Psoas muscle (tissue), 7 donors: ENCODE measurements at regions not wholly inside any gene's neighbourhood (a gene's known extent, or its start where the extent isn't known, plus 50 kb on each side); places are given as distances from the start of the nearest gene placed in this dataset.

Experiments
- ATAC-seq, 4 donors: fragments of 200-7000 bp; cut with Tn5 transposase; one replicate each; pipeline ENCODE4 v1.9.1; 2020; ENCODE audit warnings: moderate library complexity in 3 of 4, mild to moderate bottlenecking in 2 of 4
- DNase-seq, 2 donors: peaks; one replicate each; pipeline ENCODE4 v3.0.0-alpha.2; 2020
- H3K27ac ChIP-seq: fragments of 200-600 bp; one replicate; pipeline ENCODE4 v1.8.0; 2022
- H3K27me3 ChIP-seq, 3 donors: fragments of 200-600 bp in 1 of 3; one replicate each; pipeline versions ENCODE4 v1.6.1 to v1.8.0; 2013 to 2022; ENCODE audit warnings: low read length in 2 of 3, mild to moderate bottlenecking in 2 of 3, moderate library complexity in 1 of 3; ENCODE audit not compliant: insufficient read depth in 3 of 3
- H3K36me3 ChIP-seq, 2 donors: fragments of 200-600 bp in 1 of 2; one replicate each; pipeline versions ENCODE4 v1.6.1 to v1.8.0; 2013 to 2022; ENCODE audit warnings: low read depth in 1 of 2, mild to moderate bottlenecking in 1 of 2, moderate library complexity in 1 of 2; ENCODE audit not compliant: insufficient read depth in 1 of 2
- H3K4me1 ChIP-seq: fragments of 200-600 bp; one replicate; pipeline ENCODE4 v1.8.0; 2022
- H3K4me3 ChIP-seq: fragments of 200-600 bp; one replicate; pipeline ENCODE4 v1.8.0; 2022; ENCODE audit warnings: mild to moderate bottlenecking
- H3K9me3 ChIP-seq: fragments of 200-600 bp; one replicate; pipeline ENCODE4 v1.8.0; 2022
- WGBS, 3 donors: extraction: QIAGEN DNeasy Blood & Tissue Kit; methylation state at CpG; one replicate each; pipeline versions ENCODE4 v1.1.6 to v1.1.7; 2013; 5-methylcytosine and 5-hydroxymethylcytosine counted together
- intact Hi-C, 2 donors: fragments of 100-400 bp; cut with DNase I; formaldehyde crosslinking; loops; one replicate each; pipeline versions ENCODE4 v1.11.0 to v1.14.2; 2022
- TF ChIP-seq, protein P1 (sequence below): fragments of 200-600 bp; IDR thresholded peaks from one replicate; pipeline ENCODE4 v1.8.0; 2022; ENCODE audit warnings: antibody characterized with exemption
- donor health status: healthy with polysubstance abuse.
- donor health status: DM: no; HTN: no; CAD: no; lungs with moderate emphysema.
- donor health status: Bipolar disorder and iron deficiency.
- donor health status: healthy.
- donor health status: DM: yes; HTN: yes; CAD: no.
- donor health status: DM: no; HTN: no; CAD: no.
- donor health status: DM: yes; HTN: yes; CAD: no.

DNA sequence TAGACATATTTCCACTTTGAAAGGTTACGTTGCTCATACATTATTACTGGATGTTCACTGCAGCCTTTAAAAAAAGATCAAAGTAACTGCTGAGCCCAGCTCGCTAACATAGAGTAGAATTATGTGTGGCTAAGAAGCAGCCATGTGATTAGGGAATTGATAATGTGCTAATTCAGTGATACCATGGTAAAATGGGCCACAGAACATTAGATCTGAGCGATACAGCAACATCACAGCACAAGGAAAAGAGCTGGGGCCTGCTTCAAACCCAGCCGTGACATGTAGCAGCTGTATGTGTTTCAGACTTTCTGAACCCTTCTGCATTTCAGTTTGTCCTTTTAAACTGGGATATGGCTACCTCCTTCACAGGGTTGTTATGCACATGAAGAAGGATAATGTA, 92.3 kb upstream of the LMNTD1 start:
- ATAC-seq, result no peak
- H3K36me3 ChIP-seq, result no peaks in the 10 kb centered on the region
- H3K4me1 ChIP-seq, result no peaks in the 10 kb centered on the region
- TF ChIP-seq, protein P1, sequence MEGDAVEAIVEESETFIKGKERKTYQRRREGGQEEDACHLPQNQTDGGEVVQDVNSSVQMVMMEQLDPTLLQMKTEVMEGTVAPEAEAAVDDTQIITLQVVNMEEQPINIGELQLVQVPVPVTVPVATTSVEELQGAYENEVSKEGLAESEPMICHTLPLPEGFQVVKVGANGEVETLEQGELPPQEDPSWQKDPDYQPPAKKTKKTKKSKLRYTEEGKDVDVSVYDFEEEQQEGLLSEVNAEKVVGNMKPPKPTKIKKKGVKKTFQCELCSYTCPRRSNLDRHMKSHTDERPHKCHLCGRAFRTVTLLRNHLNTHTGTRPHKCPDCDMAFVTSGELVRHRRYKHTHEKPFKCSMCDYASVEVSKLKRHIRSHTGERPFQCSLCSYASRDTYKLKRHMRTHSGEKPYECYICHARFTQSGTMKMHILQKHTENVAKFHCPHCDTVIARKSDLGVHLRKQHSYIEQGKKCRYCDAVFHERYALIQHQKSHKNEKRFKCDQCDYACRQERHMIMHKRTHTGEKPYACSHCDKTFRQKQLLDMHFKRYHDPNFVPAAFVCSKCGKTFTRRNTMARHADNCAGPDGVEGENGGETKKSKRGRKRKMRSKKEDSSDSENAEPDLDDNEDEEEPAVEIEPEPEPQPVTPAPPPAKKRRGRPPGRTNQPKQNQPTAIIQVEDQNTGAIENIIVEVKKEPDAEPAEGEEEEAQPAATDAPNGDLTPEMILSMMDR, result no peak
- WGBS, 3 donors, result 62 to 64% (median 63%) methylated on average over 4 of the region's 4 CpGs
- intact Hi-C loops, result no loop called here
- no peak for DNase-seq
- no peaks in the 10 kb centered on the region for H3K27me3 ChIP-seq
- H3K4me3 ChIP-seq, result no peak overlapping the region
- H3K27ac ChIP-seq, result no peak overlapping the region
- H3K9me3 ChIP-seq, result no peaks in the 10 kb centered on the region

DNA sequence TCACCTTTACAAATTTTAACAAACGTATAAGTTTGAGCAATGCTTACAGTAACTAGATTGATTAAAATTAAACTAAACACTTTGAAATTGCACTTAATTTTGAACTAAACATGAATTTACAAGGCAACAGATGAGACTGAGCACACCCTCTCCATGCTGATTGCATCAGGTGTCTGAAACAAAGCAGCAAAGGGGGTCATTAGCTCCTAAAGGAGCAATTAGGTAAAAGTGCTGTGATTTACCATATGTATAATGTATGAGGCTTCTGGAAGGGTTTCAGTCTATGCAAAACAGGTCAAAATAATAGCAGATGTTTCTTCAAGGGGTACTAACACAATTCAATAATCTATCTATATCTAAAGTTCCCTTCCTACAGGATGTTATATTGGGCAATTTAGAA, 98.8 kb upstream of the LMNTD1 start:
- 80 to 84% (median 81%) methylated on average over 1 of the region's 1 CpG for WGBS, 3 donors
- TF ChIP-seq, protein P1, result no peak
- DNase-seq, result no peak
- no peak for ATAC-seq
- no peaks in the 10 kb centered on the region for H3K27me3 ChIP-seq
- no peak overlapping the region for H3K27ac ChIP-seq
- H3K9me3 ChIP-seq, result no peaks in the 10 kb centered on the region
- no peaks in the 10 kb centered on the region for H3K4me1 ChIP-seq
- no peaks in the 10 kb centered on the region for H3K36me3 ChIP-seq
- H3K4me3 ChIP-seq, result no peak overlapping the region
- intact Hi-C loops, result no loop called here

DNA sequence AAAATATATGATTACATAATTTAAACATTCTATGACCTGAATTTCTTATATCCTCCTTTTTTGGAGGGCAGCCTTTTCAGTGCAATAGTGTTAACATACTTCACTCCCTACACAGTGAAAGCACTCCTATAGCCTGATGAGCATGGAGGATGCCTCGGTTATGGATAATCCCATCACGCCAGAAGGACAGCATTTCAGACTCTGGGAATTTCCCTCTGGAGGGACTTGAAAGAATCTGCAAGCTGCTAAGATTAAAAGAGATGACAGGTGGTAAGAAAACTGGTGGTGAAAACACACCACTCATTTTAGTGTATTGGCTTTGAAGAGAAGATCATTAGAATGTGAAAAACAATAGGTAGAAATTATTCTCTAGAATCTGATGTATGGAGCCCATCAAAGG, 99.3 kb upstream of the LMNTD1 start:
- Histone ChIP-seq H3K4me3 (no peak overlapping the region), H3K27me3 (no peaks in the 10 kb centered on the region), H3K9me3 (no peaks in the 10 kb centered on the region), H3K4me1 (no peaks in the 10 kb centered on the region), H3K27ac (no peak overlapping the region), H3K36me3 (no peaks in the 10 kb centered on the region)
- 28 to 50% (median 42%) methylated on average over 2 of the region's 2 CpGs for WGBS, 3 donors
- DNase-seq (no peak), ATAC-seq (no peak)
- intact Hi-C loops, result no loop called here
- TF ChIP-seq, protein P1, result no peak

DNA sequence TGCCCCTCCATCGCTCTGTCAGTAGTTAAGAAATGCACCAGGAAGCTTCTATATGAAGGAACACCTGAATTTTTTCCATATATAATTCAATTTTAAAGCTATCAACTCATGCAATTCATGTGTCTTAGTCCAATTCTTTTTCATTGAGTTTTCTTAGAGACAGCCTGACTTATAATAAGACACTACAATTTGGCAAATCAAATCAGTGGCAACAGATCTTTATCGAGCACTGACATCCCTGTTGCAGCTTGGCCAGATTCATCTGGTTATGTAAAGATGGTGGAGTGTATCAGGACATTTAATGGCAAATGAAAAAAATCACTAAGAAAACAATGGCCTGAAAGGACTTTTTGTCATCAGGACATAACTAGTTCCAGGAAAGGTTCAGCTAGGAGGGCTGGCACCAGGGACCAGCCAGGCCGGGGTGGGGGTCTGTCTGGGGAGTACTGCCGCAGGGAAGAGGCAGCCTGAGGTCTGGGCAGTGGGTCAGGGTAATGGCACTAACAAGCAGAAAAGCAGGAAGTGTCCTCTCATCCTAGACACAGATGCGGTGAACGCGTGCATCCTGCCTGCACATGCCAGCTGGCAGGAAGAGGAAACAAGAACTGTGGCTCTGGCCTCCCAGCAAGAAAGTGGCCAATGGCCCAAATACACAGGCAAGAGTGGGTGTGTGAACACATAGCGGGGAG, 100.5 kb upstream of the LMNTD1 start:
- Histone ChIP-seq H3K27me3 (no peaks in the 10 kb centered on the region), H3K27ac (no peak overlapping the region), H3K36me3 (no peaks in the 10 kb centered on the region), H3K4me1 (no peaks in the 10 kb centered on the region), H3K9me3 (no peaks in the 10 kb centered on the region), H3K4me3 (no peak overlapping the region)
- TF ChIP-seq, protein P1, result no peak
- DNase-seq (no peak), ATAC-seq (no peak)
- 39 to 55% (median 39%) methylated on average over 8 of the region's 8 CpGs for WGBS, 3 donors
- intact Hi-C loops, result no loop called here

DNA sequence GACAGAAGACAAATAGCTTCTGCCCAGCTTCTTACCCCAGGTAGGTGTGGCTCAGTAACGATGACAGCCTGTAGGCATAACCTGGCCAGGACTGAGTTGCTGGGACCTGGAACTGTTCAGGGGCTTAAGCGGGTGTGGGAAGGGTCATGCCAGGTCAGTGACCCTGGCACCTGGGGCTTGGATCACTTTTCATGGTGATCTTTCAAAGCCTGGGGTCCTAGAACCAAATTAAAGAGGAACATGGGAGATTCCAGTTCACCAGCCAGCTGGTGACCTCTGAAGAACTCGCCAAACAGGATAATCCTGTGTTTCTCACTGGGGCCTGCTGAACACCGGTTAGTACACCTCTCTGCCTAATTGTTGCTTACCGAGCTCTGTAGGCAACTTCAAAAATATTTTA, 102.6 kb upstream of the LMNTD1 start:
- Histone ChIP-seq H3K27ac (no peak overlapping the region), H3K9me3 (no peaks in the 10 kb centered on the region), H3K36me3 (no peaks in the 10 kb centered on the region), H3K4me3 (no peak overlapping the region), H3K4me1 (no peaks in the 10 kb centered on the region), H3K27me3 (no peaks in the 10 kb centered on the region)
- DNase-seq (no peak), ATAC-seq (no peak)
- TF ChIP-seq, protein P1, result no peak
- intact Hi-C loops, result no loop called here
- WGBS, 3 donors, result 69 to 79% (median 77%) methylated on average over 5 of the region's 5 CpGs
